ENCODE measurements at regions not wholly inside any gene's neighbourhood (a gene's known extent, or its start where the extent isn't known, plus 50 kb on each side); places are given as distances from the start of the nearest gene placed in this dataset.

DNA sequence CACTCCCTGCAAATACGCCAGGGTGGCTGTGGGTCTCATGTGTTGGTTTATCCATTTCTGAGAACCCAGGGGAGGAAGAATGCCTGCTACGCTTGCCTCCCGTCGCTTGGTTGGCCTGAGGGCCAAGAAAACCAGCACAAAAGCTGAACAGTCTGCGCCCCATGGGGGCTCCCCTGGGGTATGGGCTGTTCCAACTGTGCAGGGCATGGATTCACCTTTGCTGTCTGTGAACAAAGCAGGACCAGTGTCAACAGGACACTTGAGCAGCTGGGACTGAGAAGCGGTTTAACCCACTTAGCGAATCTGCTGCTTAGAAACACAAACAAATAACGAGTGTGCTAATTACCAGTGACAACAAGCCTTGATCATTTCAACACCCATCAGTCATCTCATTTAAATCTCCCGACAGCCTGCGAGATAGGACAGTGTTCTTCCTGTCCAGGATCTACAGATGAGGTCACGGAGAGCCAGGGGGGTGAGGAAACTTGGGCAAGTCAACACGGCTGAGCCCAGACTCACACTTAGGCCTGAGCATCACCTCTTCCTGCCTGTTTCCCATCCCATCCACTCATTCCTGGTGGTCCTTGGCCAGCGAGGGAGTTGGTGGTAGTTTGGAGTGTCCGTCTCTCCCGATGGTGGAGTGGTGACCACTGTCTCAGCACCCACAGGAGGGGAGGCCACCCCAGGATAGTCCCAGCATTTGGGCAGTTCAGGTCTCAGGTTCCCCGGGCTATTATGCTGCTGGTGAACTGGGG lies 111.6 kb upstream of the HAAO start:
- TF ChIP-seq, protein P1, sequence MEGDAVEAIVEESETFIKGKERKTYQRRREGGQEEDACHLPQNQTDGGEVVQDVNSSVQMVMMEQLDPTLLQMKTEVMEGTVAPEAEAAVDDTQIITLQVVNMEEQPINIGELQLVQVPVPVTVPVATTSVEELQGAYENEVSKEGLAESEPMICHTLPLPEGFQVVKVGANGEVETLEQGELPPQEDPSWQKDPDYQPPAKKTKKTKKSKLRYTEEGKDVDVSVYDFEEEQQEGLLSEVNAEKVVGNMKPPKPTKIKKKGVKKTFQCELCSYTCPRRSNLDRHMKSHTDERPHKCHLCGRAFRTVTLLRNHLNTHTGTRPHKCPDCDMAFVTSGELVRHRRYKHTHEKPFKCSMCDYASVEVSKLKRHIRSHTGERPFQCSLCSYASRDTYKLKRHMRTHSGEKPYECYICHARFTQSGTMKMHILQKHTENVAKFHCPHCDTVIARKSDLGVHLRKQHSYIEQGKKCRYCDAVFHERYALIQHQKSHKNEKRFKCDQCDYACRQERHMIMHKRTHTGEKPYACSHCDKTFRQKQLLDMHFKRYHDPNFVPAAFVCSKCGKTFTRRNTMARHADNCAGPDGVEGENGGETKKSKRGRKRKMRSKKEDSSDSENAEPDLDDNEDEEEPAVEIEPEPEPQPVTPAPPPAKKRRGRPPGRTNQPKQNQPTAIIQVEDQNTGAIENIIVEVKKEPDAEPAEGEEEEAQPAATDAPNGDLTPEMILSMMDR (IDR thresholded peaks at IDR 0.05; ENCODE audit: low read depth, low read length, poor library complexity, severe bottlenecking), result no peak
- no peak for TF ChIP-seq EZH2phosphoT487 (IDR thresholded peaks at IDR 0.05; ENCODE audit: borderline replicate concordance, low read length)
